ENCODE measurements at regions not wholly inside any gene's neighbourhood (a gene's known extent, or its start where the extent isn't known, plus 50 kb on each side); places are given as distances from the start of the nearest gene placed in this dataset.

DNA sequence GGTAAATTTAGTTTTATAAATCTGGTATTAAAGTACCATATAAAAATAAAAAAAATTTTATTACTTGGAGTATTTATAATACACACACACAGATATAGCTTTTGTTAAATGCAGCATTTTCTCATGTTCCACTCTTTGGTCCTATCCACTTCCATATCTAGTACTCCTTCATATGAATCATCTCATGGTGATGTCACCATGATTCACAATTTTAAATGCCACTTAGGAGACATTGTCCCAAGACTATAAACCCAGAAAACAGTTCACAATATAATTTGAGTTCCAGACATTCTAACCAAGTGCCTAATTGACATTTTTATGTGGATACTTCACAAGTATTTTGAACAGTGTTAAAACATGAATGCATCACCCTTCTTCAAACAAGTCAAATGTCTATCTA lies 1398.3 kb downstream of the DSC3 start:
- Histone ChIP-seq H3K27ac (ENCODE audit: extremely low read length, insufficient read depth, low read length) (no peak overlapping the region), H3K9me3 (ENCODE audit: low read length) (no peaks in the 10 kb centered on the region), H3K4me1 (ENCODE audit: insufficient read depth, low read length) (no peaks in the 10 kb centered on the region), H4K20me1 (ENCODE audit: insufficient read depth, low read length) (no peaks in the 10 kb centered on the region), H3K9ac (ENCODE audit: insufficient read depth, low read depth, low read length) (no peak overlapping the region), H3K4me3 (replicated peaks in 1 of 3; ENCODE audit: insufficient read depth in 1 of 3, low read depth in 2 of 3, low read length in 3 of 3) (no peak overlapping the region), H3K36me3 (replicated peaks in 1 of 2; ENCODE audit: control insufficient read depth in 1 of 2, insufficient read depth in 2 of 2, low read length in 2 of 2) (no peaks in the 10 kb centered on the region), H3K27me3 (ENCODE audit: control insufficient read depth in 1 of 2, insufficient read depth in 2 of 2, low read length in 2 of 2) (no peaks in the 10 kb centered on the region), H3K79me2 (ENCODE audit: insufficient read depth, low read length) (no peaks in the 10 kb centered on the region), H2AFZ (ENCODE audit: low read length) (no peak overlapping the region), H3K4me2 (ENCODE audit: low read depth, low read length) (no peak overlapping the region)
- in situ Hi-C loops (cut with HindIII; ENCODE audit: extremely low pct_ligation_motif_present, low pct_unique_long_range_greater_than_20kb), result no loop called here
- FAIRE-seq, result no peak
- POLR2A ChIA-PET, result no interaction called here
- TF ChIP-seq PHF20 (CRISPR knock-in tag; IDR thresholded peaks at IDR 0.05) (no peak), ZNF543 (CRISPR knock-in tag; IDR thresholded peaks at IDR 0.05) (no peak), TCF12 (IDR thresholded peaks at IDR 0.05) (no peak), TCF12 (CRISPR knock-in tag; IDR thresholded peaks at IDR 0.05) (no peak), NFYC (CRISPR knock-in tag; IDR thresholded peaks at IDR 0.05) (no peak)
- intact Hi-C loops (cut with micrococcal nuclease; ENCODE audit: unreplicated experiment), result no loop called here
- no peak for DNase-seq (ENCODE audit: low spot score)
- BruUV-seq (replicated peaks), result no TSS peak
- no peak for ATAC-seq
- CTCF ChIA-PET (ENCODE audit: low intra/inter-chr PET ratio, low total read pairs), result no interaction called here

DNA sequence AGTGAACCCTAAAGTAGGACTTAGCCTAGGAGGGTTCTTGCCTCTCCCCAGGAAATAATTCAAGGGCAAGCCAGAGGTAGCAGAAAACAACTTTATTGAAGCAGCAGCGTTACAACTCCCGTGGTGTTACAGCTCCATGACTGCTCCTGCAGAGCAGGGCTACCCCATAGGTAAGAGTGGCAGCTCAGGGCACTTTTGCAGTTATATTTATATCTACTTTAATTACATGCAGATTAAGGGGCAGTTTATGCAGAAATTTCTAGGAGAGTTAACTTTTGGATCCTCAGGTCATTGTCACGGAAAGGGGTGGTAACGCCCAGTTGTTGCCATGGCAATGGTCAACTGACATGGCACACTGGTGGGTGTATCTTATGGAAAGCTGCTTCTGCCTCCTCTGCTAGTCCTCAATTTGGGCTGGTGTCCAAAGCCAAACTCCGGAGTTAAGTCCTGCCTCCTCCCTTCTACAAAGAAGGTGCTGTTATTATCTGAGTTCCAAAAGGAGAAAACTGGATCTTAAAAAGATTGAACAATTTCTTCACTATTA lies 1413.0 kb downstream of the DSC3 start:
- WGBS (ENCODE audit: low lambda C conversion rate), result 0% methylated on average over 5 of the region's 5 CpGs
- Histone ChIP-seq H2AFZ (ENCODE audit: low read length) (no peak overlapping the region), H3K9ac (ENCODE audit: insufficient read depth, low read depth, low read length) (no peak overlapping the region), H3K27ac (ENCODE audit: extremely low read length, insufficient read depth, low read length) (no peak overlapping the region), H3K36me3 (replicated peaks in 1 of 2; ENCODE audit: control insufficient read depth in 1 of 2, insufficient read depth in 2 of 2, low read length in 2 of 2) (no peaks in the 10 kb centered on the region), H3K4me3 (replicated peaks in 1 of 3; ENCODE audit: insufficient read depth in 1 of 3, low read depth in 2 of 3, low read length in 3 of 3) (no peak overlapping the region), H4K20me1 (ENCODE audit: insufficient read depth, low read length) (no peaks in the 10 kb centered on the region), H3K4me1 (ENCODE audit: insufficient read depth, low read length) (no peaks in the 10 kb centered on the region), H3K27me3 (ENCODE audit: control insufficient read depth in 1 of 2, insufficient read depth in 2 of 2, low read length in 2 of 2) (no peaks in the 10 kb centered on the region), H3K4me2 (ENCODE audit: low read depth, low read length) (no peak overlapping the region), H3K79me2 (ENCODE audit: insufficient read depth, low read length) (no peaks in the 10 kb centered on the region), H3K9me3 (ENCODE audit: low read length) (no peaks in the 10 kb centered on the region)
- no TSS peak for BruUV-seq (replicated peaks)
- in situ Hi-C loops (cut with HindIII; ENCODE audit: extremely low pct_ligation_motif_present, low pct_unique_long_range_greater_than_20kb), result no loop called here
- FAIRE-seq, result no peak
- CTCF ChIA-PET (ENCODE audit: low intra/inter-chr PET ratio, low total read pairs), result no interaction called here
- no peak for DNase-seq (ENCODE audit: low spot score)
- ATAC-seq, result no peak
- intact Hi-C loops (cut with micrococcal nuclease; ENCODE audit: unreplicated experiment), result no loop called here
- POLR2A ChIA-PET, result no interaction called here
- TF ChIP-seq DPF2 (CRISPR knock-in tag; IDR thresholded peaks at IDR 0.05; ENCODE audit: borderline replicate concordance, low read depth), result no peak
- no peak for TF ChIP-seq SIN3A (IDR thresholded peaks at IDR 0.05; ENCODE audit: borderline replicate concordance, low read depth, low read length)
- TF ChIP-seq HCFC1 (IDR thresholded peaks at IDR 0.05; ENCODE audit: low read depth, low read length), result no peak
- no peak for TF ChIP-seq ZFP82 (CRISPR knock-in tag; IDR thresholded peaks at IDR 0.05; ENCODE audit: borderline replicate concordance)
- no peak for TF ChIP-seq ZNF883 (CRISPR knock-in tag; IDR thresholded peaks at IDR 0.05; ENCODE audit: not compliant biosample characterization)
- no peak for TF ChIP-seq KDM4B (CRISPR knock-in tag; IDR thresholded peaks at IDR 0.05)
- no peak for TF ChIP-seq ZNF292 (CRISPR knock-in tag; IDR thresholded peaks at IDR 0.05; ENCODE audit: borderline replicate concordance, low read depth)
- TF ChIP-seq PITX1 (CRISPR knock-in tag; IDR thresholded peaks at IDR 0.05), result no peak
- TF ChIP-seq HIVEP1 (CRISPR knock-in tag; IDR thresholded peaks at IDR 0.05), result no peak
- no peak for TF ChIP-seq SMC3 (IDR thresholded peaks at IDR 0.05; ENCODE audit: low read length)
- TF ChIP-seq ZNF781 (CRISPR knock-in tag; IDR thresholded peaks at IDR 0.05; ENCODE audit: borderline replicate concordance, not compliant biosample characterization), result no peak
- TF ChIP-seq XBP1 (CRISPR knock-in tag; IDR thresholded peaks at IDR 0.05), result no peak
- no peak for TF ChIP-seq ETV5 (CRISPR knock-in tag; IDR thresholded peaks at IDR 0.05; ENCODE audit: borderline replicate concordance)
- TF ChIP-seq MEIS2 (CRISPR knock-in tag; IDR thresholded peaks at IDR 0.05), result no peak
- TF ChIP-seq GPN1 (CRISPR knock-in tag; IDR thresholded peaks at IDR 0.05; ENCODE audit: borderline replicate concordance), result no peak
- no peak for TF ChIP-seq NR2F1 (CRISPR knock-in tag; IDR thresholded peaks at IDR 0.05)
- TF ChIP-seq, protein P1, sequence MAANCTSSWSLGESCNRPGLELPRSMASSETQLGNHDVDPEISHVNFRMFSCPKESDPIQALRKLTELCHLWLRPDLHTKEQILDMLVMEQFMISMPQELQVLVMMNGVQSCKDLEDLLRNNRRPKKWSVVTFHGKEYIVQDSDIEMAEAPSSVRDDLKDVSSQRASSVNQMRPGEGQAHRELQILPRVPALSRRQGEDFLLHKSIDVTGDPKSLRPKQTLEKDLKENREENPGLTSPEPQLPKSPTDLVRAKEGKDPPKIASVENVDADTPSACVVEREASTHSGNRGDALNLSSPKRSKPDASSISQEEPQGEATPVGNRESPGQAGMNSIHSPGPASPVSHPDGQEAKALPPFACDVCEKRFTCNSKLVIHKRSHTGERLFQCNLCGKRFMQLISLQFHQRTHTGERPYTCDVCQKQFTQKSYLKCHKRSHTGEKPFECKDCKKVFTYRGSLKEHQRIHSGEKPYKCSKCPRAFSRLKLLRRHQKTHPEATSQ (CRISPR knock-in tag; IDR thresholded peaks at IDR 0.05; ENCODE audit: borderline replicate concordance), result no peak
